Heart left ventricle (tissue), 16 donors: ENCODE measurements at regions not wholly inside any gene's neighbourhood (a gene's known extent, or its start where the extent isn't known, plus 50 kb on each side); places are given as distances from the start of the nearest gene placed in this dataset.
A peak's percentile ranks its signal among the peaks of the same experiment; 100 is the strongest.

Experiments
- ATAC-seq, 4 donors: fragments of 200-7000 bp; cut with Tn5 transposase; one replicate each; pipeline ENCODE4 v1.9.1; 2020 to 2022; ENCODE audit warnings: moderate library complexity in 4 of 4, mild to moderate bottlenecking in 3 of 4, moderate number of reproducible peaks in 1 of 4
- DNase-seq, 5 donors: peaks; one replicate each; pipeline ENCODE4 v3.0.0-alpha.2; 2020
- H3K27ac ChIP-seq, 12 donors: fragments of 200-600 bp; sonication (generic) in 4 of 12; one replicate each; pipeline versions ENCODE4 v1.5.0 to v1.8.0; 2016 to 2022; ENCODE audit warnings: mild to moderate bottlenecking in 2 of 12
- H3K27me3 ChIP-seq, 9 donors: fragments of 200-600 bp; sonication (generic) in 2 of 9; one replicate each; pipeline versions ENCODE4 v1.5.1 to v1.8.0; 2016 to 2022; ENCODE audit warnings: mild to moderate bottlenecking in 3 of 9
- H3K36me3 ChIP-seq, 9 donors: fragments of 200-600 bp; sonication (generic) in 2 of 9; one replicate each; pipeline versions ENCODE4 v1.5.0 to v1.8.0; 2018 to 2022; ENCODE audit warnings: mild to moderate bottlenecking in 2 of 9
- H3K4me1 ChIP-seq, 12 donors: fragments of 200-600 bp; sonication (generic) in 4 of 12; one replicate each; pipeline versions ENCODE4 v1.5.0 to v1.8.0; 2016 to 2022; ENCODE audit warnings: mild to moderate bottlenecking in 3 of 12
- H3K4me3 ChIP-seq, 12 donors: fragments of 200-600 bp; sonication (generic) in 4 of 12; one replicate each; pipeline versions ENCODE4 v1.5.0 to v1.8.0; 2017 to 2022; ENCODE audit warnings: mild to moderate bottlenecking in 9 of 12, moderate library complexity in 4 of 12
- H3K9me3 ChIP-seq, 12 donors: fragments of 200-600 bp; sonication (generic) in 4 of 12; one replicate each; pipeline versions ENCODE4 v1.5.0 to v1.8.0; 2016 to 2022; ENCODE audit warnings: mild to moderate bottlenecking in 1 of 12
- POLR2A ChIP-seq, 2 donors: fragments of 450-650 bp; IDR thresholded peaks; one replicate each; pipeline ENCODE4 v1.6.1; 2017; ENCODE audit warnings: antibody characterized with exemption in 2 of 2, mild to moderate bottlenecking in 2 of 2, moderate library complexity in 2 of 2
- WGBS, 4 donors: extraction: QIAGEN DNeasy Blood & Tissue Kit in 2 of 4; methylation state at CpG; one replicate each; pipeline versions ENCODE4 v1.1.5 to v1.1.7; 2013 to 2018; 5-methylcytosine and 5-hydroxymethylcytosine counted together
- intact Hi-C, 10 donors: fragments of 100-400 bp; cut with DNase I; formaldehyde crosslinking; loops; one replicate each; pipeline versions ENCODE4 v1.11.1 to v1.14.2; 2022
- TF ChIP-seq, protein P1 (sequence below), 12 donors: fragments of 200-600 bp; sonication (generic) in 4 of 12; IDR thresholded peaks; one replicate each; pipeline versions ENCODE4 v1.5.0 to v1.8.0; 2018 to 2022; ENCODE audit warnings: antibody characterized with exemption in 12 of 12, mild to moderate bottlenecking in 5 of 12
- donor health status: ischemic (EF 13 %, LVEDD 7.1; RV severe dilation, severe dysfunction).
- donor health status: healthy with polysubstance abuse.
- donor health status: DM: no; HTN: yes; CAD: no.
- donor health status: DM: no; HTN: no; CAD: no.
- donor health status: ischemic (EF 25% LVEDD 6.9; RV normal size, moderate dysfunction).
- donor health status: ischemic (EF 25% LVEDD 5.7; RV mildly dilated, moderate dysfunction).
- donor health status: healthy.
- donor health status: DM: yes; HTN: yes; CAD: no.
- donor health status: ischemic (EF 35%, LVEDD 5.7; RV mildly dilated, moderate dysfunction).
- donor health status: nonischemic (EF 11% LVEDD 7.7; RV severe dilation, severe dysfunction).
- donor health status: DM: yes; HTN: yes; CAD: no.
- donor health status: PGD.
- donor health status: ischemic (EF 29% LVEDD 5.4; RV normal size, mild dysfunction).
- donor health status: nonischemic (EF 23%, LVEDD 6.1; RV moderate dilation, normal function).

GRCh38 chr7:73968487-73968886, 59.5 kb upstream of the ELN start:
- H3K27ac ChIP-seq, result no peak overlapping the region
- no peak for TF ChIP-seq POLR2A (IDR thresholded peaks at IDR 0.05)
- TF ChIP-seq, protein P1, sequence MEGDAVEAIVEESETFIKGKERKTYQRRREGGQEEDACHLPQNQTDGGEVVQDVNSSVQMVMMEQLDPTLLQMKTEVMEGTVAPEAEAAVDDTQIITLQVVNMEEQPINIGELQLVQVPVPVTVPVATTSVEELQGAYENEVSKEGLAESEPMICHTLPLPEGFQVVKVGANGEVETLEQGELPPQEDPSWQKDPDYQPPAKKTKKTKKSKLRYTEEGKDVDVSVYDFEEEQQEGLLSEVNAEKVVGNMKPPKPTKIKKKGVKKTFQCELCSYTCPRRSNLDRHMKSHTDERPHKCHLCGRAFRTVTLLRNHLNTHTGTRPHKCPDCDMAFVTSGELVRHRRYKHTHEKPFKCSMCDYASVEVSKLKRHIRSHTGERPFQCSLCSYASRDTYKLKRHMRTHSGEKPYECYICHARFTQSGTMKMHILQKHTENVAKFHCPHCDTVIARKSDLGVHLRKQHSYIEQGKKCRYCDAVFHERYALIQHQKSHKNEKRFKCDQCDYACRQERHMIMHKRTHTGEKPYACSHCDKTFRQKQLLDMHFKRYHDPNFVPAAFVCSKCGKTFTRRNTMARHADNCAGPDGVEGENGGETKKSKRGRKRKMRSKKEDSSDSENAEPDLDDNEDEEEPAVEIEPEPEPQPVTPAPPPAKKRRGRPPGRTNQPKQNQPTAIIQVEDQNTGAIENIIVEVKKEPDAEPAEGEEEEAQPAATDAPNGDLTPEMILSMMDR (IDR thresholded peaks at IDR 0.05), result no peak

DNA sequence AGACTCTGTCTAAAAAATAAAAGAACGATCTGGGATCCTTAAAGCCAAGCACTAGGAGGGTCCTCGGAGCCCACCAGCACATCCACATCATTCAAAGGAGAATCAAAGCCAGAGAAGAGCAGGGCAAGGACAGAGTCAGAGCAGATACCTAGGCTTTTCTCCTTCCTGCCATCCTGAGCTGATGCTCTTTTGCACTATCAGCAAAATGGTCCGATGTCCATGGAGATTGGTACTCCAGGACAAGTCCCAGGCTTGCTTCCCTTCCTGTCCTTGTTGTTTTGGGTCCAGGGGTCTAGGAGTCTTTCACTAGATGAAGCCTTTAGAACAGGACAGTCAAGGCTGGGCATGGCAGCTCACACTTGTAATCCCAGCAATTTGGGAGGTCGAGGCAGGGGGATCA, 58.0 kb upstream of the ELN start:
- peaks cover 0 to 3% (median 0%) of the 10 kb centered on the region in 9 donors for H3K27me3 ChIP-seq
- no peaks in the 10 kb centered on the region for H3K4me1 ChIP-seq
- 86 to 97% (median 92%) methylated on average over 4 of the region's 4 CpGs for WGBS, 4 donors
- H3K27ac ChIP-seq, result no peak overlapping the region
- H3K9me3 ChIP-seq, result no peaks in the 10 kb centered on the region
- DNase-seq (peak in 1 of 5 donors; percentile 4), ATAC-seq (no peak)
- H3K4me3 ChIP-seq, result no peak overlapping the region
- no peaks in the 10 kb centered on the region for H3K36me3 ChIP-seq
- TF ChIP-seq, protein P1 (IDR thresholded peaks at IDR 0.05), result no peak
- no peak for TF ChIP-seq POLR2A (IDR thresholded peaks at IDR 0.05)
- intact Hi-C loops, result loop anchor here in 2 of 10 donors (10.0 kb wide), 2 partner anchors 55 to 105 kb away; partner anchors contain the start of genes ELN (in 1 of the 2) and TMEM270 (in 1 of the 2)

More at GRCh38 chr7:73968487-73968886, 59.5 kb upstream of the ELN start:
- ATAC-seq (no peak), DNase-seq (peak in 1 of 5 donors; percentile 2)
- Histone ChIP-seq H3K4me1 (no peaks in the 10 kb centered on the region), H3K9me3 (peaks cover 0 to 14% (median 8%) of the 10 kb centered on the region in 12 donors), H3K4me3 (no peak overlapping the region), H3K27me3 (peaks cover 0 to 3% (median 0%) of the 10 kb centered on the region in 9 donors), H3K36me3 (no peaks in the 10 kb centered on the region)
- intact Hi-C loops, result no loop called here

GRCh38 chr7:73970801-73971229, 57.2 kb upstream of the ELN start:
- ATAC-seq (no peak), DNase-seq (peak in 1 of 5 donors; percentile 13)
- no peaks in the 10 kb centered on the region for H3K9me3 ChIP-seq
- intact Hi-C loops, result loop anchor here in 2 of 10 donors (10.0 kb wide), 2 partner anchors 54 to 106 kb away; partner anchors contain the start of genes ELN (in 1 of the 2) and TMEM270 (in 1 of the 2)
- peaks cover 0 to 3% (median 0%) of the 10 kb centered on the region in 9 donors for H3K27me3 ChIP-seq
- no peaks in the 10 kb centered on the region for H3K36me3 ChIP-seq
- 76 to 93% (median 89%) methylated on average over 5 to 12 of the region's 12 CpGs for WGBS, 4 donors
- H3K4me1 ChIP-seq, result no peaks in the 10 kb centered on the region
- H3K4me3 ChIP-seq, result no peak overlapping the region
- H3K27ac ChIP-seq, result no peak overlapping the region
- TF ChIP-seq, protein P1 (IDR thresholded peaks at IDR 0.05), result no peak
- no peak for TF ChIP-seq POLR2A (IDR thresholded peaks at IDR 0.05)

DNA sequence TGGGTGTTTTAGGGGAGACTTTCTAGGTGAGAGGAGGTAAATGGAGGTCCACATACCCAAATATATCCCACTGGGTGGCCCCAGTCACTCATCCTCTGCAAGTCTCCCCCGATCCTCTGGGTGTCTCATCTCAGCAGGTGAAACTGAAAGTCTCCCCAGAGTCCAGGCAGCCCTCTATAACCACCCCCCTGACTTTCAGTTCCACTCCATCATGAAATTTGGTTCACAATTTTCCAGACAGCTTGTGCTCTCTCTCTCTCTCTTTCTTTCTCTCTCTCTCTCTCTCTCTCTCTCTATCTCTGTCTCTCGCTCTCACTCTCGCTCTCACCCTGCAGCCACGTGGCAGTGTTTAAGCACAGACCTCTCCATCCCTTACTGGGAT, 56.7 kb upstream of the ELN start:
- intact Hi-C loops, result loop anchor here in 2 of 10 donors (10.0 kb wide), 2 partner anchors 53 to 107 kb away; partner anchors contain the start of genes ELN (in 1 of the 2) and TMEM270 (in 1 of the 2)
- Histone ChIP-seq H3K27ac (no peak overlapping the region), H3K4me1 (no peaks in the 10 kb centered on the region), H3K4me3 (no peak overlapping the region), H3K27me3 (peaks cover 0 to 3% (median 0%) of the 10 kb centered on the region in 9 donors), H3K9me3 (no peaks in the 10 kb centered on the region), H3K36me3 (no peaks in the 10 kb centered on the region)
- TF ChIP-seq, protein P1 (IDR thresholded peaks at IDR 0.05), result no peak
- TF ChIP-seq POLR2A (IDR thresholded peaks at IDR 0.05), result no peak
- ATAC-seq, result no peak
- WGBS, 4 donors, result 68 to 78% (median 68%) methylated on average over 4 of the region's 4 CpGs
- peak in 1 of 5 donors; percentile 9 for DNase-seq
